ENCODE measurements at regions not wholly inside any gene's neighbourhood (a gene's known extent, or its start where the extent isn't known, plus 50 kb on each side); places are given as distances from the start of the nearest gene placed in this dataset.

DNA sequence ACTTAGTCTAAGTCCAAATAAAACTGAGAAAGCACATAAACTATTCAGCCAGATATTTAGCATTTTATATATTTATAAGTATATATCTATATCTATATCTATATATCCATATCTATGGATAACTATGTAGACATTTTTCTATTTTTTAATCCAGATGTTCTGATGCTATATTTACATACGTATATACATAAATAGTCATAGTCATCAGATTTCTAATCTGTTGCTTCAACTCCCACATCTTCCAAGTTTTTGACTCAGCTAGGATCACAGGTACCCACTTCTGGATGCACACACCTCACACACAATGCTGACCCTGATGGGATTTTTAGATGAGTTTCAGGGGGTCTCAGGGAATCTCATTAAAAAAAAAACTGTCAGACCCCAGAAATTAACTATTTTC lies 52.2 kb upstream of the ZC3H11B start:
- TF ChIP-seq, protein P1, sequence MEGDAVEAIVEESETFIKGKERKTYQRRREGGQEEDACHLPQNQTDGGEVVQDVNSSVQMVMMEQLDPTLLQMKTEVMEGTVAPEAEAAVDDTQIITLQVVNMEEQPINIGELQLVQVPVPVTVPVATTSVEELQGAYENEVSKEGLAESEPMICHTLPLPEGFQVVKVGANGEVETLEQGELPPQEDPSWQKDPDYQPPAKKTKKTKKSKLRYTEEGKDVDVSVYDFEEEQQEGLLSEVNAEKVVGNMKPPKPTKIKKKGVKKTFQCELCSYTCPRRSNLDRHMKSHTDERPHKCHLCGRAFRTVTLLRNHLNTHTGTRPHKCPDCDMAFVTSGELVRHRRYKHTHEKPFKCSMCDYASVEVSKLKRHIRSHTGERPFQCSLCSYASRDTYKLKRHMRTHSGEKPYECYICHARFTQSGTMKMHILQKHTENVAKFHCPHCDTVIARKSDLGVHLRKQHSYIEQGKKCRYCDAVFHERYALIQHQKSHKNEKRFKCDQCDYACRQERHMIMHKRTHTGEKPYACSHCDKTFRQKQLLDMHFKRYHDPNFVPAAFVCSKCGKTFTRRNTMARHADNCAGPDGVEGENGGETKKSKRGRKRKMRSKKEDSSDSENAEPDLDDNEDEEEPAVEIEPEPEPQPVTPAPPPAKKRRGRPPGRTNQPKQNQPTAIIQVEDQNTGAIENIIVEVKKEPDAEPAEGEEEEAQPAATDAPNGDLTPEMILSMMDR (optimal IDR thresholded peaks at IDR 0.05 in 1 of 3, IDR thresholded peaks at IDR 0.05 in 1 of 3, conservative IDR thresholded peaks at IDR 0.05 in 1 of 3; ENCODE audit: extremely low read depth in 1 of 3, insufficient read depth in 2 of 3, low read length in 3 of 3): no peak
- no peak for TF ChIP-seq EZH2 (IDR thresholded peaks at IDR 0.05; ENCODE audit: low read length)
